ENCODE measurements at regions not wholly inside any gene's neighbourhood (a gene's known extent, or its start where the extent isn't known, plus 50 kb on each side); places are given as distances from the start of the nearest gene placed in this dataset.
A peak's percentile ranks its signal among the peaks of the same experiment; 100 is the strongest.
"Not testable (repeated sequence)": the region's sequence is repeated elsewhere in the genome, so short reads cannot be mapped to it uniquely, and the experiment has no call there.

- H3K4me3 ChIP-seq (replicated peaks in 1 of 2; ENCODE audit: low read depth in 2 of 2, low read length in 2 of 2) = no peak overlapping the region
- no peak for TF ChIP-seq CTCF (IDR thresholded peaks at IDR 0.05; ENCODE audit: low read depth, low read length)
- no peak for DNase-seq (ENCODE audit: low read depth in 2 of 2)
Measured at GRCh38 chr7:3159445-3159844, 115.8 kb upstream of the CARD11 start.

- H3K4me3 ChIP-seq (replicated peaks in 1 of 2; ENCODE audit: low read depth in 2 of 2, low read length in 2 of 2); DNase-seq (ENCODE audit: low read depth in 2 of 2): not testable (repeated sequence)
Measured at GRCh38 chr7:3159926-3160325, 116.3 kb upstream of the CARD11 start.

GRCh38 chr7:3162289-3162688 lies 118.6 kb upstream of the CARD11 start:
- DNase-seq (ENCODE audit: low read depth in 2 of 2) = peak; percentile 26 to 43

GRCh38 chr7:3162798-3163197 lies 119.1 kb upstream of the CARD11 start:
- not testable (repeated sequence) for DNase-seq (ENCODE audit: low read depth in 2 of 2); H3K4me3 ChIP-seq (replicated peaks in 1 of 2; ENCODE audit: low read depth in 2 of 2, low read length in 2 of 2)

More at GRCh38 chr7:3162289-3162688, 118.6 kb upstream of the CARD11 start:
- no peak overlapping the region for H3K4me3 ChIP-seq (replicated peaks in 1 of 2; ENCODE audit: low read depth in 2 of 2, low read length in 2 of 2)
- TF ChIP-seq CTCF (IDR thresholded peaks at IDR 0.05; ENCODE audit: low read depth, low read length) = peak; percentile 32

GRCh38 chr7:3164380-3164792 lies 120.7 kb upstream of the CARD11 start:
- TF ChIP-seq CTCF (IDR thresholded peaks at IDR 0.05; ENCODE audit: low read depth, low read length) = no peak
- H3K4me3 ChIP-seq (replicated peaks in 1 of 2; ENCODE audit: low read depth in 2 of 2, low read length in 2 of 2) = no peak overlapping the region
- DNase-seq (ENCODE audit: low read depth in 2 of 2) = no peak

GRCh38 chr7:3165681-3166580 lies 122.3 kb upstream of the CARD11 start:
- peak in 1 of 2 donors; percentile 27 for DNase-seq (ENCODE audit: low read depth in 2 of 2)
- TF ChIP-seq CTCF (IDR thresholded peaks at IDR 0.05; ENCODE audit: low read depth, low read length) = no peak
- no peak overlapping the region for H3K4me3 ChIP-seq (replicated peaks in 1 of 2; ENCODE audit: low read depth in 2 of 2, low read length in 2 of 2)

GRCh38 chr7:3167551-3167950 lies 123.9 kb upstream of the CARD11 start:
- no peak overlapping the region for H3K4me3 ChIP-seq (replicated peaks in 1 of 2; ENCODE audit: low read depth in 2 of 2, low read length in 2 of 2)
- no peak for DNase-seq (ENCODE audit: low read depth in 2 of 2)
- TF ChIP-seq CTCF (IDR thresholded peaks at IDR 0.05; ENCODE audit: low read depth, low read length) = no peak

GRCh38 chr7:3168370-3168769 lies 124.7 kb upstream of the CARD11 start:
- DNase-seq (ENCODE audit: low read depth in 2 of 2) = no peak
- TF ChIP-seq CTCF (IDR thresholded peaks at IDR 0.05; ENCODE audit: low read depth, low read length) = no peak
- H3K4me3 ChIP-seq (replicated peaks in 1 of 2; ENCODE audit: low read depth in 2 of 2, low read length in 2 of 2) = no peak overlapping the region

Measured in cardiac fibroblast (primary cell).